Fibroblast of lung (primary cell): ENCODE measurements at regions not wholly inside any gene's neighbourhood (a gene's known extent, or its start where the extent isn't known, plus 50 kb on each side); places are given as distances from the start of the nearest gene placed in this dataset.

ENCODE experiments used
- CTCF ChIP-seq, 2 donors: IDR thresholded peaks in 1 of 2; conservative IDR thresholded peaks in 1 of 2; 1 replicate in 1 of 2; 2 replicates in 1 of 2; pipeline ENCODE4 v1.5.1; 2011 to 2012; ENCODE audit warnings: low read length in 2 of 2, control low read depth in 1 of 2, inconsistent platforms in 1 of 2, low read depth in 1 of 2, mild to moderate bottlenecking in 1 of 2
- EZH2 ChIP-seq: IDR thresholded peaks from 2 replicates; pipeline ENCODE4 v1.5.1; 2012; ENCODE audit warnings: low read length, control low read depth, mild to moderate bottlenecking; ENCODE audit errors: missing control alignments

- no peak for TF ChIP-seq CTCF (conservative IDR thresholded peaks at IDR 0.05 in 1 of 2, IDR thresholded peaks at IDR 0.05 in 1 of 2; ENCODE audit: low read depth in 1 of 2, low read length in 2 of 2)
- TF ChIP-seq EZH2: no peak
Observed at GRCh38 chr2:4168834-4169233, 465.5 kb downstream of the DCDC2C start.
